Gastroesophageal sphincter (tissue), 4 donors: ENCODE measurements at regions not wholly inside any gene's neighbourhood (a gene's known extent, or its start where the extent isn't known, plus 50 kb on each side); places are given as distances from the start of the nearest gene placed in this dataset.

Experiments
- ATAC-seq: fragments of 150-250 bp; one replicate; pipeline ENCODE4 v1.9.1; 2016; ENCODE audit warnings: mild to moderate bottlenecking, moderate library complexity
- H3K27ac ChIP-seq, 4 donors: fragments of 200-600 bp; sonication (generic) in 3 of 4; 1 replicate in 3 of 4; 2 replicates in 1 of 4; pipeline ENCODE4 v1.5.1; 2016 to 2019
- H3K27me3 ChIP-seq: fragments of 200-600 bp; sonication (generic); one replicate; pipeline ENCODE4 v1.5.1; 2019
- H3K36me3 ChIP-seq, 2 donors: fragments of 200-600 bp; sonication (generic); one replicate each; pipeline ENCODE4 v1.5.1; 2019; ENCODE audit warnings: control low read depth in 1 of 2
- H3K4me1 ChIP-seq, 3 donors: fragments of 200-600 bp; sonication (generic); 1 replicate in 2 of 3; 2 replicates in 1 of 3; pipeline ENCODE4 v1.5.1; 2016 to 2019; ENCODE audit warnings: control low read depth in 2 of 3
- H3K4me3 ChIP-seq, 2 donors: fragments of 200-600 bp; sonication (generic); one replicate each; pipeline ENCODE4 v1.5.1; 2019; ENCODE audit warnings: mild to moderate bottlenecking in 1 of 2, moderate library complexity in 1 of 2
- H3K9me3 ChIP-seq, 3 donors: fragments of 200-600 bp; sonication (generic); one replicate each; pipeline ENCODE4 v1.5.1; 2017 to 2019; ENCODE audit warnings: control low read depth in 2 of 3
- EP300 ChIP-seq: sonication (generic); formaldehyde crosslinking; IDR thresholded peaks from one replicate; pipeline ENCODE4 v1.6.1; 2017; ENCODE audit warnings: antibody characterized with exemption, mild to moderate bottlenecking
- POLR2A ChIP-seq, 2 donors: fragments of 450-650 bp; IDR thresholded peaks; one replicate each; pipeline ENCODE4 v1.6.1; 2017; ENCODE audit warnings: antibody characterized with exemption in 2 of 2, mild to moderate bottlenecking in 2 of 2, moderate library complexity in 1 of 2
- POLR2AphosphoS5 ChIP-seq: sonication (generic); formaldehyde crosslinking; IDR thresholded peaks from one replicate; pipeline ENCODE4 v1.6.1; 2017; ENCODE audit warnings: antibody characterized with exemption
- WGBS, 2 donors: methylation state at CpG; one replicate each; pipeline ENCODE4 v1.1.5; 2018; ENCODE audit warnings: low coverage in 1 of 2; 5-methylcytosine and 5-hydroxymethylcytosine counted together
- TF ChIP-seq, protein P1 (sequence below), 4 experiments: fragments of 200-600 bp in 2 of 4; fragments of 450-650 bp in 2 of 4; sonication (generic) in 1 of 4; IDR thresholded peaks; one replicate each; pipeline ENCODE4 v1.5.1; 2017 to 2019; ENCODE audit warnings: antibody characterized with exemption in 4 of 4, mild to moderate bottlenecking in 2 of 4, moderate library complexity in 2 of 4

DNA sequence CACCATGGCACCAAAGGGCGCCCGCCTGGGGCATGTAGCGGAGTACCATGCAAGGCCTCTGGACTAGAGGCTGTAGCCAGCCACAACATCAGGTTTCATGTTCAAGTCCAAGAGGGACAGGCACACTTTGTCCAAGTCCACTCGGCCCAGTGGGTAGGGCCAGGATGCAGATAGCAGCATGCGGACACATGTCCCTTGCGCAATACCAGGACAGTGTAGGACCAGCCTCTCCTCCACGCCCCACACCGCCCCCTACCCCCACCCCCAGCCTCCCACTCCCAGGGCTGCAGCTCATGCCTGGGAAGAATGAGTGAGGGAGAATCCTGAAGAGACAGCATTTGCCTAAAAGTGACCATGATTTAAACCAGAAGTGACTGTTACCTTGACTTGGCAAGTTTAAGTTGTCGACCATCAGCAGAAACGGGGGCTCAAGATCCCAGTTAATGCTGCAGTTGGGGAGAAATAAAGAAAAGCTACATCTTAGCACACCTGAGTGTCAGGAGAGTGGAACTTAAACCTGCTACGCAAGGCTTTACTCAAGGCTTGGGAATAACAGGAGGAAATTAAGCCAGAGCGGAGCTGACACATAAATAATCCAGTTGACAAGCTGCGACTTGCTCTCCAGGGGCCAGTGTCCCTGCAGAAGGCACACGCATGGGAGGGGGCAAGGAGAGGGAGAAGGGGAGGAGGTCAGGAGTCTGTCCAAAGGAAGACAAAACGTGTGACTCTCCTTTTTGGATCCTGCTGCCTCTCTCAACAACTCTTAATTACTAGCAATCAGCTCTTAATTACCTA is 221.7 kb downstream of the BCOR start:
- ATAC-seq: no peak
- Histone ChIP-seq H3K27me3 (no peaks in the 10 kb centered on the region), H3K4me1 (no peaks in the 10 kb centered on the region), H3K27ac (no peak overlapping the region), H3K9me3 (no peaks in the 10 kb centered on the region), H3K36me3 (no peaks in the 10 kb centered on the region), H3K4me3 (no peak overlapping the region)
- TF ChIP-seq POLR2AphosphoS5 (no peak), POLR2A (IDR thresholded peaks at IDR 0.05) (no peak), EP300 (no peak)
- TF ChIP-seq, protein P1, sequence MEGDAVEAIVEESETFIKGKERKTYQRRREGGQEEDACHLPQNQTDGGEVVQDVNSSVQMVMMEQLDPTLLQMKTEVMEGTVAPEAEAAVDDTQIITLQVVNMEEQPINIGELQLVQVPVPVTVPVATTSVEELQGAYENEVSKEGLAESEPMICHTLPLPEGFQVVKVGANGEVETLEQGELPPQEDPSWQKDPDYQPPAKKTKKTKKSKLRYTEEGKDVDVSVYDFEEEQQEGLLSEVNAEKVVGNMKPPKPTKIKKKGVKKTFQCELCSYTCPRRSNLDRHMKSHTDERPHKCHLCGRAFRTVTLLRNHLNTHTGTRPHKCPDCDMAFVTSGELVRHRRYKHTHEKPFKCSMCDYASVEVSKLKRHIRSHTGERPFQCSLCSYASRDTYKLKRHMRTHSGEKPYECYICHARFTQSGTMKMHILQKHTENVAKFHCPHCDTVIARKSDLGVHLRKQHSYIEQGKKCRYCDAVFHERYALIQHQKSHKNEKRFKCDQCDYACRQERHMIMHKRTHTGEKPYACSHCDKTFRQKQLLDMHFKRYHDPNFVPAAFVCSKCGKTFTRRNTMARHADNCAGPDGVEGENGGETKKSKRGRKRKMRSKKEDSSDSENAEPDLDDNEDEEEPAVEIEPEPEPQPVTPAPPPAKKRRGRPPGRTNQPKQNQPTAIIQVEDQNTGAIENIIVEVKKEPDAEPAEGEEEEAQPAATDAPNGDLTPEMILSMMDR (IDR thresholded peaks at IDR 0.05): no peak
- WGBS, 2 donors: 77 to 100% methylated on average over 2 to 7 of the region's 15 CpGs

DNA sequence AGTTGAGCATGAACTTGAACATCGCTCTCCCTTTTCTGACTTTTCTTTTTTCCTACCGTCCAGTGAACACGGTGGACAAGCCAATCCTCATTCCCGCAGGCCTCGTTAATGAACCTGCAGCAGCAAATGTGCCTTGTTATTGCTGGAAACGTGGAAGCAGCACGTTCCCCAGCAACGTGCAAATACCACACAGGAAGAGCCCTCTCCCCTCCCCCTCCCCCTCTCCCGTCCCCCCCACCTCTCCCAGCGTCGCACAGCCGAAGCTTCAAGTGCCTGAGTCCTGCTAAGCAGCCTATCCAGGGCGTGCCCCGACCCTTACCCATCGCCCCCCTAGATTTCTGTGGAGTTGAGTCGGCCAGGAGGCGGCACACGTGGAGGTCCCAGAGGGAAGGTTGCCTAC is 219.9 kb downstream of the BCOR start:
- Histone ChIP-seq H3K4me1 (no peaks in the 10 kb centered on the region), H3K27me3 (no peaks in the 10 kb centered on the region), H3K9me3 (no peaks in the 10 kb centered on the region), H3K4me3 (no peak overlapping the region), H3K27ac (no peak overlapping the region), H3K36me3 (no peaks in the 10 kb centered on the region)
- ATAC-seq: no peak
- WGBS, 2 donors: 100% methylated on average over 1 of the region's 18 CpGs; no CpG with 5 or more reads in 1 of the 2 donors
- TF ChIP-seq POLR2A (IDR thresholded peaks at IDR 0.05): no peak
- TF ChIP-seq, protein P1 (IDR thresholded peaks at IDR 0.05): no peak
- TF ChIP-seq EP300: no peak
- no peak for TF ChIP-seq POLR2AphosphoS5

DNA sequence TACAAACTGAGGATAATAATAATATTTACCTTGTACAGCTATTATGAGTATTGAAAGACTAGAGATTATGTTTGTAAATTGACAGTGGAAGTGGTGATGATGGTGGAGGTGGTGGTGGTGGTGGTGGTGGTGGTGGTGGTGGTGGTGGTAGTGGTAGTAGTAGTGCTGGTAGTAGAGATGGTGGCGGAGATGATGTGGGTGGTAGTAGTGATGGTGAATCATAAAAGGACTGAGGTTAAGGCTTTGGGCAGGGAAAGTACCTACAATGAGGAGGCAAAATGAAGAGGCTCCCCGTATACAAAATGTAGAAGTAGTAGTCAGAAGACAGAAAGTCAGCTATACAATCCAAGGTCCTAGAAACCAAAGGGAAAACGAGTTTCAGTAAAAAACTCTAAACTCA is 214.1 kb downstream of the BCOR start:
- H3K36me3 ChIP-seq: no peaks in the 10 kb centered on the region
- no peak for TF ChIP-seq EP300
- no peak for TF ChIP-seq POLR2AphosphoS5
- TF ChIP-seq, protein P1 (IDR thresholded peaks at IDR 0.05): no peak
- no peak for TF ChIP-seq POLR2A (IDR thresholded peaks at IDR 0.05)
- no peak for ATAC-seq
- H3K27me3 ChIP-seq: no peaks in the 10 kb centered on the region
- no peaks in the 10 kb centered on the region for H3K9me3 ChIP-seq
- H3K4me3 ChIP-seq: no peak overlapping the region
- 94 to 100% methylated on average over 1 to 2 of the region's 3 CpGs for WGBS, 2 donors
- no peaks in the 10 kb centered on the region for H3K4me1 ChIP-seq
- no peak overlapping the region for H3K27ac ChIP-seq

DNA sequence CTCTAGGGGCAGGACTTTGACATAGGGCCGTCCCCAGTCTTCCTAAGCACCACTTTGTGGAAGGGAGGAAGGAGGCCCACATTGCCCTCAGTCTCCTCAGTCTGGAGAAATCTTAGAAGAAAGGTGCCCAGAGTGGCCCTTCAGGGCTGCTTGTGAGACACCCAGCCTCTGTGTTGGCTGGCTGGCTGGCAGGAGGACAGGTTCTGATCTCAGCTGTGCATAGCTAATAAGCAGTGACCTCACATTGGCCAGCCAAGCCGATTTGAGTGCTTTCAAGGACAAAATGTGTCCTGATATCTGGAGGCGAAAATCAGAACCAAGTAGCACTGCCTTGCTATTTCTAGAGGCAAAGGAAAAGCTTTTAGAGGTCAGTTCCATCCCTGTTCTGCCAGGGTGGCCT is 211.5 kb downstream of the BCOR start:
- no peak for ATAC-seq
- H3K4me1 ChIP-seq: no peaks in the 10 kb centered on the region
- no peak overlapping the region for H3K27ac ChIP-seq
- H3K27me3 ChIP-seq: no peaks in the 10 kb centered on the region
- no peak overlapping the region for H3K4me3 ChIP-seq
- H3K9me3 ChIP-seq: no peaks in the 10 kb centered on the region
- H3K36me3 ChIP-seq: no peaks in the 10 kb centered on the region
- WGBS, 2 donors: no CpG with 5 or more reads among the region's 3 CpGs
- TF ChIP-seq POLR2AphosphoS5 (no peak), EP300 (no peak)
- TF ChIP-seq, protein P1 (IDR thresholded peaks at IDR 0.05): no peak

DNA sequence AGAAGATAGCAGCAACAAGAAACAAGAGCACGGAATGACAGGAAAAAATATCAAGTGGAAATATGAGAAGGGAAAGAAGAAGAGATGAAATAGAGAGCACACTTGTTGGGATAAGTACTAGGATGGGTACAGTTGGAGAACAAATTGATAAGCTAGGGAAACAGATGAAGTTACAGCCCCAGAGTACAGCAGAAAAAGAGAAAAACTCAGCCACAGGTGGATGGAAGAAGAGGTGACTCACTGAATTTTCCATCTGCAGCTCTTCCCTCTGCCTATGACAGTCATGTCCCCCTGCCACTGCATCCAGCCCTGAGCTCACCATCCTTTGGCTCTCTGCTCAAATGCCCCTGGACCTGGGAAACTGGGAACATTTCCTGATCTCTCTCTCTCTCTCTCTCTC is 209.0 kb downstream of the BCOR start:
- Histone ChIP-seq H3K27me3 (no peaks in the 10 kb centered on the region), H3K4me1 (no peaks in the 10 kb centered on the region), H3K4me3 (no peak overlapping the region), H3K9me3 (no peaks in the 10 kb centered on the region), H3K36me3 (no peaks in the 10 kb centered on the region), H3K27ac (no peak overlapping the region)
- no peak for ATAC-seq
- no CpG with 5 or more reads among the region's 1 CpG for WGBS, 2 donors
- no peak for TF ChIP-seq EP300
- TF ChIP-seq POLR2AphosphoS5: no peak
- no peak for TF ChIP-seq POLR2A (IDR thresholded peaks at IDR 0.05)
- TF ChIP-seq, protein P1 (IDR thresholded peaks at IDR 0.05): no peak
